C4-2B (cell line): ENCODE measurements at regions not wholly inside any gene's neighbourhood (a gene's known extent, or its start where the extent isn't known, plus 50 kb on each side); places are given as distances from the start of the nearest gene placed in this dataset.

Experiments used
- CTCF ChIP-seq: fragments of 450-650 bp; conservative IDR thresholded peaks from 2 replicates; pipeline ENCODE4 v1.5.1; 2017; ENCODE audit warnings: mild to moderate bottlenecking
- ZFX ChIP-seq: fragments of 450-650 bp; IDR thresholded peaks from 2 replicates; pipeline ENCODE4 v1.6.1; 2017

DNA sequence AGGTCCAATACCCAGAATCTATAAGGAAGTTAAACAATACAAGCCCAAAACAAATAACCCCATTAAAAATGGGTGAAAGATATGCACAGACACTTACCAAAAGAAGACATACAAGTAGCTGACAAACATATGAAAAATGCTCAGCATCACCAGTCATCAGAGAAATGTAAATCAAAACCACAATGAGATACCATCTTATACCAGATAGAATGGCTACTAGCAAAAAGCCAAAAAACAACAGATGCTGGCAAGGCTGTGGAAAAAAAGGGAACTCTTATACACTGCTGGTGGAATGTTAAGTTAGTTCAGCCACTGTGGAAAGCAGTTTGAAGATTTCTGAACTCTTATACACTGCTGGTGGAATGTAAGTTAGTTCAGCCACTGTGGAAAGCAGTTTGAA lies 331.1 kb downstream of the KIF20B start:
- no peak for TF ChIP-seq CTCF
- no peak for TF ChIP-seq ZFX
